H9 (cell line): ENCODE measurements at regions not wholly inside any gene's neighbourhood (a gene's known extent, or its start where the extent isn't known, plus 50 kb on each side); places are given as distances from the start of the nearest gene placed in this dataset.

Experiments used
- DNase-seq: peaks from one replicate; pipeline ENCODE4 v3.0.0-alpha.2; 2017
- H2AFZ ChIP-seq: one replicate; pipeline ENCODE4 v1.6.1; 2013; ENCODE audit warnings: mild to moderate bottlenecking, low read length, control low read depth, moderate library complexity
- H2AK5ac ChIP-seq: 2 replicates; pipeline ENCODE4 v1.6.1; 2013; ENCODE audit warnings: low read length, control low read depth, mixed read lengths; ENCODE audit not compliant: insufficient read length
- H2BK120ac ChIP-seq: one replicate; pipeline ENCODE4 v1.6.1; 2013; ENCODE audit warnings: low read depth, mild to moderate bottlenecking, low read length, control low read depth, inconsistent platforms; ENCODE audit not compliant: poor library complexity, severe bottlenecking
- H2BK12ac ChIP-seq: 2 replicates; pipeline ENCODE4 v1.6.1; 2013; ENCODE audit warnings: low read length, control low read depth, mixed read lengths, low read depth; ENCODE audit not compliant: insufficient read length
- H2BK15ac ChIP-seq: 2 replicates; pipeline ENCODE4 v1.6.1; 2013; ENCODE audit warnings: low read depth, low read length, control low read depth
- H2BK20ac ChIP-seq: one replicate; pipeline ENCODE4 v1.6.1; 2013; ENCODE audit warnings: low read depth, mild to moderate bottlenecking, low read length, control low read depth, inconsistent platforms; ENCODE audit not compliant: poor library complexity, severe bottlenecking
- H2BK5ac ChIP-seq: 2 replicates; pipeline ENCODE4 v1.6.1; 2013; ENCODE audit warnings: low read length, control low read depth, mixed read lengths; ENCODE audit not compliant: insufficient read length
- H3K14ac ChIP-seq: 2 replicates; pipeline ENCODE4 v1.6.1; 2013; ENCODE audit warnings: low read length, control low read depth; ENCODE audit not compliant: insufficient read depth
- H3K18ac ChIP-seq: 2 replicates; pipeline ENCODE4 v1.6.1; 2013; ENCODE audit warnings: low read depth, mild to moderate bottlenecking, mixed read lengths, low read length, control low read depth; ENCODE audit not compliant: insufficient read length
- H3K23ac ChIP-seq: 2 replicates; pipeline ENCODE4 v1.6.1; 2013; ENCODE audit warnings: low read length, control low read depth, mixed read lengths, low read depth; ENCODE audit not compliant: insufficient read length
- H3K23me2 ChIP-seq: 2 replicates; pipeline ENCODE4 v1.6.1; 2013; ENCODE audit warnings: low read depth, mild to moderate bottlenecking, mixed read lengths, low read length, control low read depth; ENCODE audit not compliant: insufficient read length, poor library complexity, severe bottlenecking
- H3K27ac ChIP-seq: 2 replicates; pipeline ENCODE4 v1.5.1; 2013; ENCODE audit warnings: low read length, control low read depth, mixed read lengths, low read depth; ENCODE audit not compliant: insufficient read length
- H3K27me3 ChIP-seq: 2 replicates; pipeline ENCODE4 v1.6.1; 2013; ENCODE audit warnings: low read length, control low read depth, inconsistent platforms; ENCODE audit not compliant: insufficient read depth
- H3K4ac ChIP-seq: 2 replicates; pipeline ENCODE4 v1.6.1; 2013; ENCODE audit warnings: low read depth, mild to moderate bottlenecking, control low read depth, inconsistent platforms, low read length, moderate library complexity
- H3K4me1 ChIP-seq: 2 replicates; pipeline ENCODE4 v1.6.1; 2013; ENCODE audit warnings: low read length, control low read depth, inconsistent platforms; ENCODE audit not compliant: insufficient read depth
- H3K4me2 ChIP-seq: 2 replicates; pipeline ENCODE4 v1.6.1; 2013; ENCODE audit warnings: low read length, control low read depth, mixed read lengths; ENCODE audit not compliant: insufficient read length, insufficient read depth
- H3K56ac ChIP-seq: 2 replicates; pipeline ENCODE4 v1.6.1; 2013; ENCODE audit warnings: low read depth, mild to moderate bottlenecking, mixed read lengths, low read length, control low read depth; ENCODE audit not compliant: insufficient read length
- H3K79me1 ChIP-seq: 2 replicates; pipeline ENCODE4 v1.6.1; 2013; ENCODE audit warnings: low read depth, mild to moderate bottlenecking, moderate library complexity, low read length, control low read depth, inconsistent platforms; ENCODE audit not compliant: insufficient read depth, poor library complexity, severe bottlenecking
- H3K79me2 ChIP-seq: 2 replicates; pipeline ENCODE4 v1.6.1; 2013; ENCODE audit warnings: low read length, control low read depth, inconsistent platforms; ENCODE audit not compliant: insufficient read depth
- H3K9ac ChIP-seq: 2 replicates; pipeline ENCODE4 v1.6.1; 2013; ENCODE audit warnings: low read length, control low read depth, mixed read lengths; ENCODE audit not compliant: insufficient read length; ENCODE audit errors: extremely low read depth
- H3K9me3 ChIP-seq: one replicate; pipeline ENCODE4 v1.6.1; 2013; ENCODE audit warnings: low read depth, low read length, inconsistent platforms; ENCODE audit not compliant: control insufficient read depth
- H3T11ph ChIP-seq: one replicate; pipeline ENCODE4 v1.6.1; 2013; ENCODE audit warnings: mild to moderate bottlenecking, low read length, control low read depth, inconsistent platforms
- H4K20me1 ChIP-seq: one replicate; pipeline ENCODE4 v1.6.1; 2013; ENCODE audit not compliant: control insufficient read depth, insufficient read length, insufficient read depth
- H4K5ac ChIP-seq: 2 replicates; pipeline ENCODE4 v1.6.1; 2013; ENCODE audit warnings: low read depth, mild to moderate bottlenecking, mixed read lengths, low read length, control low read depth; ENCODE audit not compliant: insufficient read length
- H4K8ac ChIP-seq: replicated peaks from 2 replicates; pipeline ENCODE4 v1.6.1; 2013; ENCODE audit warnings: low read length, control low read depth, mixed read lengths, low read depth; ENCODE audit not compliant: insufficient read length
- H4K91ac ChIP-seq: 2 replicates; pipeline ENCODE4 v1.6.1; 2013; ENCODE audit warnings: low read depth, mild to moderate bottlenecking, moderate library complexity, mixed read lengths, low read length, control low read depth; ENCODE audit not compliant: insufficient read length
- H3K27ac Mint-ChIP-seq, 3 experiments: 2 replicates in 2 of 3; 3 replicates in 1 of 3; pipeline ENCODE4 v1.8.0; 2020 to 2021; ENCODE audit warnings: mixed read lengths in 3 of 3, mild to moderate bottlenecking in 1 of 3, moderate library complexity in 1 of 3
- H3K27me3 Mint-ChIP-seq: 2 replicates; pipeline ENCODE4 v1.8.0; 2021; ENCODE audit warnings: low read depth, mild to moderate bottlenecking, moderate library complexity, mixed read lengths
- H3K36me3 Mint-ChIP-seq, 3 experiments: 2 replicates in 2 of 3; 3 replicates in 1 of 3; pipeline ENCODE4 v1.8.0; 2020 to 2021; ENCODE audit warnings: low read depth in 3 of 3, mixed read lengths in 3 of 3; ENCODE audit not compliant: insufficient read depth in 1 of 3
- H3K4me1 Mint-ChIP-seq, 2 experiments: 2 replicates each; pipeline ENCODE4 v1.8.0; 2020; ENCODE audit warnings: mixed read lengths in 2 of 2
- H3K4me3 Mint-ChIP-seq, 2 experiments: 2 replicates in 1 of 2; 3 replicates in 1 of 2; pipeline ENCODE4 v1.8.0; 2020 to 2021; ENCODE audit warnings: mild to moderate bottlenecking in 2 of 2, mixed read lengths in 2 of 2, moderate library complexity in 1 of 2
- H3K9me3 Mint-ChIP-seq, 2 experiments: 2 replicates in 1 of 2; 3 replicates in 1 of 2; pipeline ENCODE4 v1.8.0; 2020; ENCODE audit warnings: mild to moderate bottlenecking in 2 of 2, mixed read lengths in 2 of 2, moderate library complexity in 1 of 2
- WGBS: extraction: QIAGEN DNeasy Blood & Tissue Kit; methylation state at CpG from one replicate; pipeline ENCODE4 v1.1.7; 2013; ENCODE audit warnings: missing lambda C conversion rate, low lambda C conversion rate, mixed read lengths; ENCODE audit not compliant: insufficient read length; ENCODE audit errors: extremely low coverage; 5-methylcytosine and 5-hydroxymethylcytosine counted together
- TF ChIP-seq, protein P1 (sequence below): fragments of 200-600 bp; sonication (generic); conservative IDR thresholded peaks from 3 replicates; pipeline ENCODE4 v1.8.0; 2021; ENCODE audit warnings: antibody characterized with exemption, mild to moderate bottlenecking

- no peak overlapping the region for H4K8ac ChIP-seq
- no peak overlapping the region for H3T11ph ChIP-seq
- Mint-ChIP-seq H3K9me3 (peaks cover 0 to 6% of the 10 kb centered on the region in 2 experiments; a peak in 2 of 5 replicates), H3K27me3 (no peaks in the 10 kb centered on the region), H3K4me1 (peaks cover 3 to 5% of the 10 kb centered on the region in 2 experiments; a peak in 2 of 4 replicates), H3K27ac (no peak overlapping the region), H3K4me3 (no peak overlapping the region), H3K36me3 (no peaks in the 10 kb centered on the region)
- no peak overlapping the region for H3K18ac ChIP-seq
- no peak overlapping the region for H2AFZ ChIP-seq
- no peak overlapping the region for H2BK5ac ChIP-seq
- H3K23me2 ChIP-seq = no peaks in the 10 kb centered on the region
- H3K56ac ChIP-seq = no peak overlapping the region
- TF ChIP-seq, protein P1, sequence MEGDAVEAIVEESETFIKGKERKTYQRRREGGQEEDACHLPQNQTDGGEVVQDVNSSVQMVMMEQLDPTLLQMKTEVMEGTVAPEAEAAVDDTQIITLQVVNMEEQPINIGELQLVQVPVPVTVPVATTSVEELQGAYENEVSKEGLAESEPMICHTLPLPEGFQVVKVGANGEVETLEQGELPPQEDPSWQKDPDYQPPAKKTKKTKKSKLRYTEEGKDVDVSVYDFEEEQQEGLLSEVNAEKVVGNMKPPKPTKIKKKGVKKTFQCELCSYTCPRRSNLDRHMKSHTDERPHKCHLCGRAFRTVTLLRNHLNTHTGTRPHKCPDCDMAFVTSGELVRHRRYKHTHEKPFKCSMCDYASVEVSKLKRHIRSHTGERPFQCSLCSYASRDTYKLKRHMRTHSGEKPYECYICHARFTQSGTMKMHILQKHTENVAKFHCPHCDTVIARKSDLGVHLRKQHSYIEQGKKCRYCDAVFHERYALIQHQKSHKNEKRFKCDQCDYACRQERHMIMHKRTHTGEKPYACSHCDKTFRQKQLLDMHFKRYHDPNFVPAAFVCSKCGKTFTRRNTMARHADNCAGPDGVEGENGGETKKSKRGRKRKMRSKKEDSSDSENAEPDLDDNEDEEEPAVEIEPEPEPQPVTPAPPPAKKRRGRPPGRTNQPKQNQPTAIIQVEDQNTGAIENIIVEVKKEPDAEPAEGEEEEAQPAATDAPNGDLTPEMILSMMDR = no peak
- H3K27ac ChIP-seq = no peak overlapping the region
- no peaks in the 10 kb centered on the region for H3K27me3 ChIP-seq
- H3K9me3 ChIP-seq = no peaks in the 10 kb centered on the region
- no peak overlapping the region for H3K4me2 ChIP-seq
- H3K9ac ChIP-seq = no peak overlapping the region
- no peak overlapping the region for H3K23ac ChIP-seq
- no peak overlapping the region for H2BK15ac ChIP-seq
- H2AK5ac ChIP-seq = no peak overlapping the region
- no peaks in the 10 kb centered on the region for H4K20me1 ChIP-seq
- no peak overlapping the region for H4K5ac ChIP-seq
- no peak overlapping the region for H2BK20ac ChIP-seq
- no CpG with 5 or more reads among the region's 1 CpG for WGBS
- 0 out of 2 replicates have a peak, but pooled peaks cover 1% of the 10 kb centered on the region for H3K79me2 ChIP-seq
- H4K91ac ChIP-seq = no peak overlapping the region
- H3K14ac ChIP-seq = no peak overlapping the region
- DNase-seq = no peak
- no peak overlapping the region for H2BK12ac ChIP-seq
- no peaks in the 10 kb centered on the region for H3K79me1 ChIP-seq
- H3K4me1 ChIP-seq = no peaks in the 10 kb centered on the region; the same call in 1 of the 2 replicates
- H3K4ac ChIP-seq = no peak overlapping the region
- no peak overlapping the region for H2BK120ac ChIP-seq
These were observed 65.2 kb upstream of the RANBP3L start for GRCh38 chr5:36366883-36367282.
